Activated naive CD4-positive, alpha-beta T cell treated with anti-CD3 and anti-CD28 coated beads for 36 hours (primary cell): ENCODE measurements at regions not wholly inside any gene's neighbourhood (a gene's known extent, or its start where the extent isn't known, plus 50 kb on each side); places are given as distances from the start of the nearest gene placed in this dataset.

Experiments used
- CTCF ChIA-PET: fragments of 350-600 bp; sonication (Branson Sonifier 250); formaldehyde crosslinking; loops from one replicate; lab custom pipeline; 2021; ENCODE audit warnings: antibody characterized with exemption; lab: Charles Lee
- DNase-seq: peaks from one replicate; pipeline ENCODE4 v3.0.0-alpha.2; 2020
- H3K27ac Mint-ChIP-seq: one replicate; pipeline ENCODE4 v1.8.0; 2021; ENCODE audit warnings: mild to moderate bottlenecking, mixed read lengths
- H3K27me3 Mint-ChIP-seq: one replicate; pipeline ENCODE4 v1.8.0; 2021; ENCODE audit warnings: low read depth, mixed read lengths
- H3K36me3 Mint-ChIP-seq: one replicate; pipeline ENCODE4 v1.8.0; 2021; ENCODE audit warnings: low read depth, mixed read lengths
- H3K4me1 Mint-ChIP-seq: one replicate; pipeline ENCODE4 v1.8.0; 2021; ENCODE audit warnings: low read depth, mixed read lengths
- H3K4me3 Mint-ChIP-seq: one replicate; pipeline ENCODE4 v1.8.0; 2021; ENCODE audit warnings: mild to moderate bottlenecking, moderate library complexity, mixed read lengths
- H3K9me3 Mint-ChIP-seq: one replicate; pipeline ENCODE4 v1.8.0; 2021; ENCODE audit warnings: mixed read lengths
- intact Hi-C: fragments of 100-400 bp; cut with micrococcal nuclease; formaldehyde crosslinking; loops from one replicate; pipeline ENCODE4 v1.15.1; 2023

DNA sequence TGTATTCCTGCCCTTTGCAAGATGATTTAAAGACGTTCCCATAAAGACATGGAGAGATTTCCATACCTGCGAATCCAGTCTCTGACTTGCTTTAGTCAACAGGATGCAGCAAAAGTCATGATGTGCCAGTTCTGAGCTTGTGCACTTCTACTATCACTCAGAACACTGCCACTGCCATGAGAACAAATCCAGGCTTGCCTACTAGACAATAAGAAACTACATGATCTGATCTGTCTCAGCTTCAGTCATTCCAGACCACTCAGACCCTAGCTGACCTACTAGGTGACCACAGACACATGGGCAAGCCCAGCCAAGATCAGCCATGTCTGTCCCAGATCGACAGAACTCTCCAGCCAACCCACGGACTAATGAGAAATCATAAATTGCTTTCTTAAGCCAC is 219.2 kb downstream of the RRAGC start:
- no peaks in the 10 kb centered on the region for H3K36me3 Mint-ChIP-seq
- CTCF ChIA-PET = interaction anchor here (0.7 kb wide), 1 partner anchor 25 kb away, joined by 3 read pairs; no protein-coding TSS in a partner anchor

GRCh38 chr1:38628241-38628640 is 231.3 kb downstream of the RRAGC start:
- Mint-ChIP-seq H3K27me3 (peaks cover 6% of the 10 kb centered on the region), H3K4me3 (no peak overlapping the region), H3K36me3 (no peaks in the 10 kb centered on the region), H3K9me3 (peaks cover 5% of the 10 kb centered on the region), H3K27ac (no peak overlapping the region), H3K4me1 (no peaks in the 10 kb centered on the region)
- CTCF ChIA-PET = no interaction called here
- intact Hi-C loops = no loop called here
- DNase-seq = no peak

More for the DNA sequence above, 219.2 kb downstream of the RRAGC start:
- Mint-ChIP-seq H3K4me3 (no peak overlapping the region), H3K27ac (no peak overlapping the region), H3K9me3 (peaks cover 2% of the 10 kb centered on the region), H3K4me1 (no peaks in the 10 kb centered on the region), H3K27me3 (peaks cover 19% of the 10 kb centered on the region)
- intact Hi-C loops = no loop called here
- no peak for DNase-seq

DNA sequence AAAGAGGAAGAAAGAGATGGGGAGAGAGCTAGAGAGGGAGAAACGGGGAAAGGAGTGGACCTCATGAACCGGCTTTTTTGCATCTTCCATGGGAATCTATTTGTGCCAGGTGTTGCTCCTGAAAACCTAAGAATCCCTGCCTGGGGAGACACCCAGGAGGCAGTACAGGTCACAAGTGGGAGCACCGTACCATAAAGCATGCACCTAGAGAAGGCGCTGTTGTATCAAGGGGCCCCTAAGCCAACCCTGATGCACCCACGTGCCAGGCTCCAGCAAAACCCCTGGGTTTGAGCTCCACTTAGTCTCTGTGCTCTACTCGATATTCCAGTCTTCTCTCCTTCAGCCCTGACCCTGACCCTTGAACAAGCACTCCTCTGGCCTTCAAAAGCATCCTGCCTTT is 233.6 kb downstream of the RRAGC start:
- intact Hi-C loops = no loop called here
- Mint-ChIP-seq H3K9me3 (no peaks in the 10 kb centered on the region), H3K36me3 (no peaks in the 10 kb centered on the region), H3K27ac (no peak overlapping the region), H3K27me3 (no peaks in the 10 kb centered on the region), H3K4me1 (no peaks in the 10 kb centered on the region), H3K4me3 (no peak overlapping the region)
- DNase-seq = no peak
- CTCF ChIA-PET = interaction anchor here (0.6 kb wide), 1 partner anchor 14 kb away, joined by 3 read pairs; no protein-coding TSS in a partner anchor

DNA sequence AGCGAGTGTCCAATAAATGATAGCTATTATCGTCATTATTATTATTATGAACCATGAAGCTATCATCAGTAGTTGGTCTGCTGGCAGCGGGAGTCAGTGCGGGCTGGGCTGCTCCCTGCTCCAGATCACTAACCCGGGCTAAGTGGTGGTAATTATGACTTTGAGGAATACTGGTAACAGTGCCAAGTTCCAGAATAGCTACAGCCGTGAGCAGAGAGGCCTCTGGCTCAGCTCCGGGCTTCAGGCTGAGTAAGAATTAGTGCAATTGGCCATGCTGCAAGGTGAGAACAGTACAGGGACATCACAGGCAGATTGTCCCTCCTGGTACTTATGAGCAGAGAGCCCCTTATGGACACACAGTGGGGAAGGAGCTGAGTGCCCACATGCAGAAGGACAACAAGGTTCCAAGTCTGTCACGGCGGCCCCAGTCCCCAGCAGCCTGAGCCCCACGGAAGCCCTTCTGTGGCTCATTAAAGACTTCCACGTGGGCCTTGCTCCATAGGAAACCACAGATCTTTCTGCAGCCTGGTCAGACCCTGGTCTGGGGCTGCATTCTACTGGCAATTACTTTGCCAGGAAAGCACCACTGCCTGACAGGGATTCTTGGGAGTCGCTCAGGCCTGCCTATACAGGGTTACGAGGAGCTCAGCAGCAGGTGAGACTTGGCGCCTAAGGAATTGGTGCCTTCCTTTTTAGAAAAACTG is 235.1 kb downstream of the RRAGC start:
- Mint-ChIP-seq H3K9me3 (no peaks in the 10 kb centered on the region), H3K27me3 (no peaks in the 10 kb centered on the region), H3K36me3 (no peaks in the 10 kb centered on the region), H3K27ac (no peak overlapping the region), H3K4me3 (no peak overlapping the region), H3K4me1 (no peaks in the 10 kb centered on the region)
- intact Hi-C loops = no loop called here
- DNase-seq = no peak
- CTCF ChIA-PET = no interaction called here

GRCh38 chr1:38623529-38623928 is 236.0 kb downstream of the RRAGC start:
- no peaks in the 10 kb centered on the region for H3K9me3 Mint-ChIP-seq
- no peaks in the 10 kb centered on the region for H3K36me3 Mint-ChIP-seq
- no peak overlapping the region for H3K4me3 Mint-ChIP-seq
- no peaks in the 10 kb centered on the region for H3K27me3 Mint-ChIP-seq
- DNase-seq = no peak
- CTCF ChIA-PET = no interaction called here
- intact Hi-C loops = no loop called here
- no peak overlapping the region for H3K27ac Mint-ChIP-seq
- H3K4me1 Mint-ChIP-seq = no peaks in the 10 kb centered on the region

DNA sequence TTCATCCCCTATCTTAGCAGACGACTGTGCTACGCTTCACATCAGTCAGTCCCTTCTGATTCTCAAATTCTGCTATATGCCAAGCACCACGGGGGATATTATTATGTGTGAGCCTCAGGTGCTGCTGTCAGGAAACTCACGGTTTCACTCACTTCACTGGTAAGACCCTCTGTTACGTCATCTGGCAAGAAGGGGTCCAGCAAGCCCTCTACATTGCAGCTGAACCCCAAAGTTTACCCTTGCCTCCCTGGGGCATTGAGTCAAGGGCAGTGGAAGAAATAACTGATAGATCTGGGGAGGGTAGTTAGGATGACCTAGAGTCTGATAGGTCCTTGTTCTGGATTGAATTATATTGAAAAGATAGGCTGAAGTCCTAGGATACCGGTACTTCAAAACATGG is 237.4 kb downstream of the RRAGC start:
- no peak for DNase-seq
- Mint-ChIP-seq H3K9me3 (no peaks in the 10 kb centered on the region), H3K27ac (no peak overlapping the region), H3K36me3 (no peaks in the 10 kb centered on the region), H3K27me3 (no peaks in the 10 kb centered on the region), H3K4me1 (no peaks in the 10 kb centered on the region), H3K4me3 (no peak overlapping the region)
- CTCF ChIA-PET = no interaction called here
- intact Hi-C loops = no loop called here

- H3K9me3 Mint-ChIP-seq = peaks cover 7% of the 10 kb centered on the region
These were observed 242.7 kb downstream of the RRAGC start for GRCh38 chr1:38616846-38617245.

DNA sequence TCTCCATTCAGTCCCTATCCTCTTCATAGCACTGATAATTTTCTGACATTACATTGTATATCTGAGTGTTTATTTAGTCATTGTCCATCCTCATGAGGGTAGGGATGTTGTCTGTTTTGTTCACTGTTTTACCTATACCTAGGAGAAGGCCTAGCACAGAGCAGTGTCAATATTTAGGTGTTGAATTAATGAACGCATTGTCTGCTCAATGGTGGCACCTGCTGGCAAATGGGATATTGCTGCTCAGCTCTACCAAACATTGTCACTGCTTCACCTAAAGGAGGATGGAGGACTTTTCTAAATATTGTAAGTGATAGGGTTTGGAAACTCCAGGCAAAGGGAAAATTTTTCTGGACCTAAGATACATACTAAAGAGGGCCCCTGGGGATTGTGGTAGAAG is 243.9 kb downstream of the RRAGC start:
- CTCF ChIA-PET = no interaction called here
- H3K27me3 Mint-ChIP-seq = peaks cover 3% of the 10 kb centered on the region

More at GRCh38 chr1:38616846-38617245, 242.7 kb downstream of the RRAGC start:
- no peak for DNase-seq
- Mint-ChIP-seq H3K4me3 (no peak overlapping the region), H3K27me3 (no peaks in the 10 kb centered on the region), H3K27ac (no peak overlapping the region), H3K4me1 (no peaks in the 10 kb centered on the region), H3K36me3 (no peaks in the 10 kb centered on the region)
- intact Hi-C loops = no loop called here
- CTCF ChIA-PET = no interaction called here

DNA sequence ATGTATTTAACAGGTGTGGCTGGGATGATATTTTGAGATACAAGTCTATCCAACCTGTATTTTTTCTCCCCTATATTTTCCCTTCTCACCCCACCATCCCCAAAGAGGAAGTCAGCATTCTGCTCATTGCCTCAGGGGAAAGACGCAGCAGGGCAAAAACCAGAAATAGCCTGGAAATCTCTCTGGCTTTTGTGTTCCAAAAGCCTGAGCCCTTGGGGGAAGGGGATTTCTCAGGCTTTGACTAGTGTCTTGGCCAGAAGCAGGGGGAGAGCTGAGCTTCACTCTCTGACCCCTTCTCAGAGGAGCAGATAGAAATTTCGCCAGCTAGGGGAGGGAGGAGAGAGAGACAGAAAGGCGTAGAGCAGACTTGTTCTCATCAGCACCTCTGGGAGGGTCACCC is 244.7 kb downstream of the RRAGC start:
- intact Hi-C loops = no loop called here
- H3K4me1 Mint-ChIP-seq = no peaks in the 10 kb centered on the region
- DNase-seq = no peak

More for the DNA sequence above, 243.9 kb downstream of the RRAGC start:
- Mint-ChIP-seq H3K27ac (no peak overlapping the region), H3K4me3 (no peak overlapping the region), H3K4me1 (no peaks in the 10 kb centered on the region), H3K36me3 (no peaks in the 10 kb centered on the region), H3K9me3 (peaks cover 7% of the 10 kb centered on the region)
- intact Hi-C loops = no loop called here
- peak; percentile 18 for DNase-seq

DNA sequence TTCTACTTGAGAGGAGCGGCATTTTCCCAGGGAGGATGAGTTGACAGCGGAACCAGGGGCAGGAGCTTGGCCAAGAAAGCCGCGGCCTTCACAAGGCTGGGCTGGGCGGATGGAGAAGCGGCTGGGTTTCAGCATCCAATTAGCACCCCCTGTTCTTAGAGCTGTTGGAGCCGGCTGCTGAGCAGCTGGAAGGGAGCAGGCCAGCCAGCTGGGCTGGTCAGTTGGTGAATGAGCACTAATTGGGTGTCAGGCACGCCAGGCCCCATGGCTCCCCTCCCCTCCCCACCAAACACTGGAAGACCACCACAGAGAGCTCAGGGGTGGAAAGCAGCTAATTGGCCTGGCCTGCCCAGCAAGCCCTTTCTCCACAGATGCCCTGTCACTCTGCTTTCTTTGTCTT is 245.6 kb downstream of the RRAGC start:
- intact Hi-C loops = no loop called here
- CTCF ChIA-PET = no interaction called here
- no peaks in the 10 kb centered on the region for H3K36me3 Mint-ChIP-seq
- H3K4me3 Mint-ChIP-seq = no peak overlapping the region
- H3K4me1 Mint-ChIP-seq = no peaks in the 10 kb centered on the region
- peaks cover 7% of the 10 kb centered on the region for H3K9me3 Mint-ChIP-seq
- DNase-seq = no peak
- H3K27me3 Mint-ChIP-seq = peaks cover 3% of the 10 kb centered on the region
- H3K27ac Mint-ChIP-seq = no peak overlapping the region

More for the DNA sequence above, 244.7 kb downstream of the RRAGC start:
- CTCF ChIA-PET = no interaction called here
- Mint-ChIP-seq H3K4me3 (no peak overlapping the region), H3K9me3 (peaks cover 7% of the 10 kb centered on the region), H3K27me3 (peaks cover 3% of the 10 kb centered on the region), H3K36me3 (no peaks in the 10 kb centered on the region), H3K27ac (no peak overlapping the region)

- DNase-seq = no peak
- Mint-ChIP-seq H3K4me3 (no peak overlapping the region), H3K27ac (no peak overlapping the region), H3K9me3 (peaks cover 7% of the 10 kb centered on the region), H3K36me3 (no peaks in the 10 kb centered on the region), H3K27me3 (peaks cover 3% of the 10 kb centered on the region), H3K4me1 (no peaks in the 10 kb centered on the region)
- CTCF ChIA-PET = no interaction called here
- intact Hi-C loops = no loop called here
These were observed 246.6 kb downstream of the RRAGC start for GRCh38 chr1:38612951-38613350.

DNA sequence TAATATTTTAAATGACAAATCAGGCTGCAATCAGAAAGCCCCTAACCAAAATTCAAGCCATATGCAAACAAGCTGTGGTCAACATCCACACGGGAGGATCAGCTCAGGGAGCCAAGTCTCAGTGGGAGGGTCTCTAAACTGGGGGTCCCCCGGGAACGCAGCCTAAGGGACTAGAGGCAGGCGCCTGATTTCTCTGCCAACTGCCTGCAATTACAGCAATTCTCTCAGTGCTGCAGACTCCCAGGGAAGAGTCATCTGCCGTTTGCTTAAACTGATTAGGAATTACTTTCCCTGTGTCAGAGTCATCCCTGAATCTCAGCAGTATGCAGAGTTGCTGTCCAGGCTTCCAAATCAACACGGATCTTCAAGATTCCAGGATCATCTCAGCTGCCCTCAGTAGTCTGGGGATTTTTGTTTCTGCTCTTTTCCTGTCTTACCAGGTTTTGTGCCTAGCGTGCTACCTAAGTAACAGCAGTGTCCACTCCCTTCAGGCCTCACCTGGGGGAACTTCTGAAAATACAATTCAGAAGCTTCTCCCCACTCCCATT is 247.8 kb downstream of the RRAGC start:
- CTCF ChIA-PET = interaction anchor here (0.7 kb wide), 1 partner anchor 14 kb away, joined by 3 read pairs; no protein-coding TSS in a partner anchor
- DNase-seq = no peak
- intact Hi-C loops = no loop called here
- no peak overlapping the region for H3K27ac Mint-ChIP-seq
- H3K4me1 Mint-ChIP-seq = no peaks in the 10 kb centered on the region
- H3K9me3 Mint-ChIP-seq = peaks cover 7% of the 10 kb centered on the region
- peaks cover 3% of the 10 kb centered on the region for H3K27me3 Mint-ChIP-seq
- no peaks in the 10 kb centered on the region for H3K36me3 Mint-ChIP-seq
- H3K4me3 Mint-ChIP-seq = no peak overlapping the region
